Stomach (tissue), 8 donors: ENCODE measurements at regions not wholly inside any gene's neighbourhood (a gene's known extent, or its start where the extent isn't known, plus 50 kb on each side); places are given as distances from the start of the nearest gene placed in this dataset.

Experiments used
- DNase-seq, 2 donors: peaks; one replicate each; pipeline versions ENCODE4 v3.0.0 to v3.0.0-alpha.2; 2013 to 2019
- H3K27ac ChIP-seq, 5 donors: fragments of 200-600 bp in 4 of 5; sonication (generic) in 4 of 5; one replicate each; pipeline ENCODE4 v1.5.1; 2013 to 2019; ENCODE audit warnings: mild to moderate bottlenecking in 1 of 5, moderate library complexity in 1 of 5
- H3K27me3 ChIP-seq, 3 donors: fragments of 200-600 bp; sonication (generic); one replicate each; pipeline ENCODE4 v1.5.1; 2017 to 2019; ENCODE audit warnings: mixed run types in 1 of 3
- H3K36me3 ChIP-seq, 4 donors: fragments of 200-600 bp; sonication (generic); 1 replicate in 3 of 4; 2 replicates in 1 of 4; pipeline ENCODE4 v1.5.1; 2016 to 2019
- H3K4me1 ChIP-seq, 4 donors: fragments of 200-600 bp; sonication (generic); one replicate each; pipeline ENCODE4 v1.5.1; 2016 to 2019
- H3K4me3 ChIP-seq, 4 donors: fragments of 200-600 bp; sonication (generic) in 3 of 4; one replicate each; pipeline ENCODE4 v1.5.1; 2016 to 2019; ENCODE audit warnings: mild to moderate bottlenecking in 1 of 4
- H3K9me3 ChIP-seq, 4 donors: fragments of 200-600 bp; sonication (generic); one replicate each; pipeline ENCODE4 v1.5.1; 2016 to 2019
- EP300 ChIP-seq: sonication (generic); formaldehyde crosslinking; IDR thresholded peaks from one replicate; pipeline ENCODE4 v1.6.1; 2017; ENCODE audit warnings: antibody characterized with exemption
- POLR2A ChIP-seq, 4 donors: fragments of 450-650 bp; IDR thresholded peaks; one replicate each; pipeline ENCODE4 v1.6.1; 2016; ENCODE audit warnings: antibody characterized with exemption in 4 of 4, control low read depth in 2 of 4, mild to moderate bottlenecking in 1 of 4, moderate library complexity in 1 of 4
- POLR2AphosphoS5 ChIP-seq, 3 donors: sonication (generic); formaldehyde crosslinking; IDR thresholded peaks; one replicate each; pipeline ENCODE4 v1.6.1; 2016; ENCODE audit warnings: antibody characterized with exemption in 3 of 3
- WGBS, 5 donors: extraction: QIAGEN DNeasy Blood & Tissue Kit in 3 of 5; methylation state at CpG; one replicate each; pipeline versions ENCODE4 v1.1.5 to v1.1.7; 2013 to 2018; 5-methylcytosine and 5-hydroxymethylcytosine counted together
- intact Hi-C: fragments of 100-400 bp; cut with DNase I; formaldehyde crosslinking; loops from one replicate; pipeline ENCODE4 v1.15.1; 2023; ENCODE audit warnings: low total_unique reads
- TF ChIP-seq, protein P1 (sequence below), 7 experiments: fragments of 450-650 bp in 4 of 7; fragments of 200-600 bp in 3 of 7; sonication (generic) in 3 of 7; IDR thresholded peaks; one replicate each; pipeline ENCODE4 v1.5.1; 2016 to 2019; ENCODE audit warnings: antibody characterized with exemption in 7 of 7, control low read depth in 2 of 7, mild to moderate bottlenecking in 1 of 7
- donor health status: healthy with polysubstance abuse.
- donor health status: Bipolar disorder and iron deficiency.
- donor health status: healthy.

DNA sequence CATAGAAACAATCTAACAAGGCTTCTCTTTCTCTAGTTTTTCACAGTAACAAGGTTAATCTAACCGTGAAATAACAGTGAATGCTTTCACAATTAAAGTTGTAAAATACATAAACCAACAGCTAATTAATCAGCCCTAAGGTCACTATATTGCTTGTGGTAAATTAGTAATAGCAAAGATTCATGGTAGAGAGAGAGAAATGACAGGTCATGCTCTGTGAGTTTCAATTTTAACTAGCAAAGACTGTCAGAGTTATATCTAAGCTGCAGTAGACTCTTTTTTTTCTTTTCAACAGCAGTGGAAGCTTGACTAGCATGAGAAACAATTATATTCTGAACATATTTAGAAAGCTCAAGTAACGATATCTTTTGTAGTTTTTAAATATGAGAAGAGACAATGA lies 1068.0 kb downstream of the MAT2B start:
- Histone ChIP-seq H3K4me3 (no peak overlapping the region), H3K4me1 (peaks cover 0 to 10% (median 0%) of the 10 kb centered on the region in 4 donors), H3K9me3 (no peaks in the 10 kb centered on the region), H3K27me3 (no peaks in the 10 kb centered on the region), H3K27ac (no peak overlapping the region), H3K36me3 (no peaks in the 10 kb centered on the region)
- 31 to 58% (median 39%) methylated on average over 2 of the region's 2 CpGs for WGBS, 5 donors
- DNase-seq: no peak
- intact Hi-C loops: no loop called here
- TF ChIP-seq POLR2A (IDR thresholded peaks at IDR 0.05): no peak
- TF ChIP-seq, protein P1, sequence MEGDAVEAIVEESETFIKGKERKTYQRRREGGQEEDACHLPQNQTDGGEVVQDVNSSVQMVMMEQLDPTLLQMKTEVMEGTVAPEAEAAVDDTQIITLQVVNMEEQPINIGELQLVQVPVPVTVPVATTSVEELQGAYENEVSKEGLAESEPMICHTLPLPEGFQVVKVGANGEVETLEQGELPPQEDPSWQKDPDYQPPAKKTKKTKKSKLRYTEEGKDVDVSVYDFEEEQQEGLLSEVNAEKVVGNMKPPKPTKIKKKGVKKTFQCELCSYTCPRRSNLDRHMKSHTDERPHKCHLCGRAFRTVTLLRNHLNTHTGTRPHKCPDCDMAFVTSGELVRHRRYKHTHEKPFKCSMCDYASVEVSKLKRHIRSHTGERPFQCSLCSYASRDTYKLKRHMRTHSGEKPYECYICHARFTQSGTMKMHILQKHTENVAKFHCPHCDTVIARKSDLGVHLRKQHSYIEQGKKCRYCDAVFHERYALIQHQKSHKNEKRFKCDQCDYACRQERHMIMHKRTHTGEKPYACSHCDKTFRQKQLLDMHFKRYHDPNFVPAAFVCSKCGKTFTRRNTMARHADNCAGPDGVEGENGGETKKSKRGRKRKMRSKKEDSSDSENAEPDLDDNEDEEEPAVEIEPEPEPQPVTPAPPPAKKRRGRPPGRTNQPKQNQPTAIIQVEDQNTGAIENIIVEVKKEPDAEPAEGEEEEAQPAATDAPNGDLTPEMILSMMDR (IDR thresholded peaks at IDR 0.05): no peak

DNA sequence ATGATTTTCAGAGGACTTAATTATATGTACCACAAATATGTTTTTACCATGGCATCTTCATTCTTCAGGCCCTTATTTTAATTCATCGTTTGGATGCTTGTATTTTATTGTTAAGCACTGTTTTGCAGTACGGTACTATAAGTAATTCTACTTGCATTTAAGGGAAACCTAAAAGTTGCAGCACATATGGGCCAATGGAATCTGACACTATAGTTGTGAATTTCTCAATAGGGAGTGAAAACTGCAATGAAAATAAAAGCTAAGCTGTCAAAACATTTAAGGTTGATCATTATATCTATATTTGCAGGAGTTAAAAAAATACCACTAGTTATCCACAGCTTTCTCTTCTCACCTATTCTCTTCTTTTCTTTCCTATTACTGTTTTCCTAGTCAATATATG lies 1071.8 kb downstream of the MAT2B start:
- WGBS, 5 donors: 81 to 88% (median 87%) methylated on average over 2 of the region's 2 CpGs
- TF ChIP-seq, protein P1 (IDR thresholded peaks at IDR 0.05): no peak
- no peak for TF ChIP-seq EP300
- TF ChIP-seq POLR2AphosphoS5 (IDR thresholded peaks at IDR 0.05): no peak
- TF ChIP-seq POLR2A (IDR thresholded peaks at IDR 0.05): no peak
- DNase-seq: no peak
- Histone ChIP-seq H3K4me1 (peaks cover 0 to 18% (median 0%) of the 10 kb centered on the region in 4 donors), H3K27me3 (no peaks in the 10 kb centered on the region), H3K36me3 (no peaks in the 10 kb centered on the region), H3K9me3 (no peaks in the 10 kb centered on the region), H3K27ac (no peak overlapping the region), H3K4me3 (no peak overlapping the region)
- intact Hi-C loops: no loop called here

DNA sequence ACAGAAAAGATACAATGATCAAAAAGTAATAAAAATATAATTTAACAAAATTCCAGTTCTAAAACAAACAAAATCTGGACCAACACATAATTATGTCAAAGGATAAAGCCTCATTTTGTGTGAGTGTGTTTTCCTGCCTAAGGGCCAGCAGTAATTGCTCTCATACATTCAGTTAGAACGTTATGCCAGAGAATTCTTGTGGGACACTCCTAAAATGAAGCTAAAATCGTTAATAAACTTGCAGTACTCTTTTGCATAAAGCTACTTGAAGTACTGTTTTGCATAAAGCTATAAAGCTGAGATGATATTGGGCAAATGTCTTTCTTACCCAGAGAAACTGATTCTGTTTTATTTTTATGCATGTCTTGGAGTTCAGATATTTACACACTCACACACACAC lies 1072.3 kb downstream of the MAT2B start:
- no peak for DNase-seq
- Histone ChIP-seq H3K27ac (no peak overlapping the region), H3K4me1 (peaks cover 0 to 18% (median 0%) of the 10 kb centered on the region in 4 donors), H3K27me3 (no peaks in the 10 kb centered on the region), H3K36me3 (no peaks in the 10 kb centered on the region), H3K9me3 (no peaks in the 10 kb centered on the region), H3K4me3 (no peak overlapping the region)
- intact Hi-C loops: no loop called here
- 32 to 57% (median 50%) methylated on average over 2 of the region's 2 CpGs for WGBS, 5 donors
- TF ChIP-seq POLR2A (IDR thresholded peaks at IDR 0.05) (no peak), POLR2AphosphoS5 (IDR thresholded peaks at IDR 0.05) (no peak), EP300 (no peak)
- TF ChIP-seq, protein P1 (IDR thresholded peaks at IDR 0.05): no peak

DNA sequence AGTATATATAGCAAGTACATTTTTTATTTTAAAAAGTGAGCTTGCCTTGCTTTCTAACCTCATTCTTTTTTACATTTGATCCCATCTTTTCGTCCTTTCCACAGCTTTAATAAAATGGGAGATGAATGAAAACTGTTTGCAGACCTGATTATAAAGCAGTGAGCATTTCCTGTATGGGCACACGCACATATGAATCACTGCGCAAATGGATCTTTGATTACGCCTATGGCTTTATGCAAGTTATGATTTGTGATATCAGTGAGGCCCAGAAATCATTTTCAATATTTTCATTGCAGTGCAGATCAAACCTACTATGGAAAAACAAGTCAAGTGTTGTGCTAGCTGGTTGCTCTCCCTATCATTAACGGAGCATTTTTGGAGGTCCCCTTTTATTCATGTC lies 1073.0 kb downstream of the MAT2B start:
- TF ChIP-seq, protein P1 (IDR thresholded peaks at IDR 0.05): no peak
- TF ChIP-seq EP300 (no peak), POLR2AphosphoS5 (IDR thresholded peaks at IDR 0.05) (no peak), POLR2A (IDR thresholded peaks at IDR 0.05) (no peak)
- intact Hi-C loops: no loop called here
- H3K36me3 ChIP-seq: no peaks in the 10 kb centered on the region
- no peak for DNase-seq
- H3K4me3 ChIP-seq: no peak overlapping the region
- WGBS, 5 donors: 33 to 69% (median 47%) methylated on average over 5 of the region's 5 CpGs
- H3K9me3 ChIP-seq: no peaks in the 10 kb centered on the region
- H3K27ac ChIP-seq: no peak overlapping the region
- no peaks in the 10 kb centered on the region for H3K27me3 ChIP-seq
- H3K4me1 ChIP-seq: peaks cover 0 to 18% (median 0%) of the 10 kb centered on the region in 4 donors
